HEK293 (cell line): ENCODE measurements at regions not wholly inside any gene's neighbourhood (a gene's known extent, or its start where the extent isn't known, plus 50 kb on each side); places are given as distances from the start of the nearest gene placed in this dataset.

Source experiments
- CTCF ChIA-PET: fragments of 350-600 bp; formaldehyde crosslinking; extraction: SDS; loops from one replicate; lab custom pipeline; 2021; ENCODE audit warnings: antibody characterized with exemption; lab: Yijun Ruan, JAX
- POLR2A ChIA-PET: fragments of 300-600 bp; formaldehyde crosslinking; extraction: SDS; loops from one replicate; lab custom pipeline; 2020; ENCODE audit warnings: antibody characterized with exemption, inconsistent platforms; lab: Yijun Ruan, JAX
- H3K27ac ChIP-seq: fragments of 200-500 bp; sonication (Bioruptor generic); 2 replicates; pipeline ENCODE4 v1.5.1; 2014; ENCODE audit warnings: low read depth, low read length, control low read depth, inconsistent platforms; ENCODE audit errors: extremely low read depth
- H3K36me3 ChIP-seq, 2 experiments: fragments of 200-500 bp in 1 of 2; sonication (Bioruptor generic) in 1 of 2; 1 replicate in 1 of 2; 2 replicates in 1 of 2; pipeline ENCODE4 v1.5.1; 2014 to 2017; ENCODE audit warnings: inconsistent platforms in 2 of 2, low read length in 2 of 2; ENCODE audit not compliant: control insufficient read depth in 2 of 2, insufficient read depth in 1 of 2
- H3K4me1 ChIP-seq: fragments of 200-500 bp; sonication (Bioruptor generic); 2 replicates; pipeline ENCODE4 v1.5.1; 2014; ENCODE audit warnings: mild to moderate bottlenecking, low read length, inconsistent platforms; ENCODE audit not compliant: control insufficient read depth, insufficient read depth
- H3K4me3 ChIP-seq: 2 replicates; pipeline ENCODE4 v1.5.1; 2011; ENCODE audit warnings: low read depth, mild to moderate bottlenecking, control low read depth, low read length, moderate library complexity
- H3K9me3 ChIP-seq: fragments of 200-500 bp; sonication (Bioruptor generic); 2 replicates; pipeline ENCODE4 v1.5.1; 2014; ENCODE audit warnings: low read depth, low read length, inconsistent platforms; ENCODE audit not compliant: control insufficient read depth, insufficient read depth
- EGR2 ChIP-seq: fragments of 450-650 bp; formaldehyde crosslinking; IDR thresholded peaks from 2 replicates; pipeline ENCODE4 v1.5.1; 2016; ENCODE audit warnings: low read depth, missing biosample characterization, missing genetic modification characterization
- MYNN ChIP-seq: fragments of 450-650 bp; formaldehyde crosslinking; IDR thresholded peaks from 2 replicates; pipeline ENCODE4 v1.5.1; 2016; ENCODE audit warnings: missing biosample characterization, missing genetic modification characterization, borderline replicate concordance
- SCRT1 ChIP-seq: fragments of 450-650 bp; formaldehyde crosslinking; IDR thresholded peaks from 2 replicates; pipeline ENCODE4 v1.5.1; 2016; ENCODE audit warnings: missing biosample characterization, missing genetic modification characterization, borderline replicate concordance
- ZFP37 ChIP-seq: fragments of 450-650 bp; formaldehyde crosslinking; IDR thresholded peaks from 2 replicates; pipeline ENCODE4 v1.5.1; 2016; ENCODE audit warnings: missing biosample characterization, missing genetic modification characterization
- ZNF138 ChIP-seq: fragments of 450-650 bp; formaldehyde crosslinking; IDR thresholded peaks from 2 replicates; pipeline ENCODE4 v1.5.1; 2016; ENCODE audit warnings: missing biosample characterization, missing genetic modification characterization, borderline replicate concordance
- ZNF146 ChIP-seq: fragments of 450-650 bp; formaldehyde crosslinking; IDR thresholded peaks from 2 replicates; pipeline ENCODE4 v1.5.1; 2016; ENCODE audit warnings: missing biosample characterization, missing genetic modification characterization
- ZNF18 ChIP-seq: fragments of 450-650 bp; formaldehyde crosslinking; IDR thresholded peaks from 2 replicates; pipeline ENCODE4 v1.5.1; 2016; ENCODE audit warnings: missing biosample characterization, missing genetic modification characterization
- ZNF335 ChIP-seq: fragments of 450-650 bp; formaldehyde crosslinking; conservative IDR thresholded peaks from 2 replicates; pipeline ENCODE4 v1.5.1; 2016; ENCODE audit warnings: missing biosample characterization, missing genetic modification characterization
- ZNF558 ChIP-seq: fragments of 450-650 bp; formaldehyde crosslinking; IDR thresholded peaks from 2 replicates; pipeline ENCODE4 v1.5.1; 2016; ENCODE audit warnings: missing biosample characterization, missing genetic modification characterization
- ZNF654 ChIP-seq: fragments of 450-650 bp; formaldehyde crosslinking; IDR thresholded peaks from 2 replicates; pipeline ENCODE4 v1.5.1; 2016; ENCODE audit warnings: low read depth, missing biosample characterization, missing genetic modification characterization
- ZNF660 ChIP-seq: fragments of 450-650 bp; IDR thresholded peaks from 2 replicates; pipeline ENCODE4 v1.5.1; 2018; ENCODE audit warnings: missing biosample characterization, mild to moderate bottlenecking, missing genetic modification characterization
- ZNF664 ChIP-seq: fragments of 450-650 bp; formaldehyde crosslinking; IDR thresholded peaks from 2 replicates; pipeline ENCODE4 v1.5.1; 2016; ENCODE audit warnings: missing biosample characterization, missing genetic modification characterization
- ZNF776 ChIP-seq: fragments of 450-650 bp; formaldehyde crosslinking; IDR thresholded peaks from 2 replicates; pipeline ENCODE4 v1.5.0; 2017; ENCODE audit warnings: missing biosample characterization, missing genetic modification characterization, borderline replicate concordance
- TF ChIP-seq, protein P1 (sequence below): fragments of 450-650 bp; formaldehyde crosslinking; IDR thresholded peaks from 2 replicates; pipeline ENCODE4 v1.5.1; 2016; ENCODE audit warnings: missing biosample characterization, missing genetic modification characterization
- TF ChIP-seq, protein P2 (sequence below): fragments of 450-650 bp; formaldehyde crosslinking; IDR thresholded peaks from 2 replicates; pipeline ENCODE4 v1.5.1; 2016; ENCODE audit warnings: missing biosample characterization, missing genetic modification characterization, low read depth
- TF ChIP-seq, protein P3 (sequence below): fragments of 450-650 bp; IDR thresholded peaks from 2 replicates; pipeline ENCODE4 v1.5.1; 2018; ENCODE audit warnings: missing biosample characterization, mild to moderate bottlenecking, missing genetic modification characterization
- TF ChIP-seq, protein P4 (sequence below): fragments of 450-650 bp; formaldehyde crosslinking; optimal IDR thresholded peaks from 2 replicates; pipeline ENCODE3; 2016; ENCODE audit warnings: missing biosample characterization, mild to moderate bottlenecking, missing genetic modification characterization
- TF ChIP-seq, protein P5 (sequence below): fragments of 450-650 bp; formaldehyde crosslinking; IDR thresholded peaks from 2 replicates; pipeline ENCODE4 v1.5.1; 2016; ENCODE audit warnings: missing biosample characterization, missing genetic modification characterization

DNA sequence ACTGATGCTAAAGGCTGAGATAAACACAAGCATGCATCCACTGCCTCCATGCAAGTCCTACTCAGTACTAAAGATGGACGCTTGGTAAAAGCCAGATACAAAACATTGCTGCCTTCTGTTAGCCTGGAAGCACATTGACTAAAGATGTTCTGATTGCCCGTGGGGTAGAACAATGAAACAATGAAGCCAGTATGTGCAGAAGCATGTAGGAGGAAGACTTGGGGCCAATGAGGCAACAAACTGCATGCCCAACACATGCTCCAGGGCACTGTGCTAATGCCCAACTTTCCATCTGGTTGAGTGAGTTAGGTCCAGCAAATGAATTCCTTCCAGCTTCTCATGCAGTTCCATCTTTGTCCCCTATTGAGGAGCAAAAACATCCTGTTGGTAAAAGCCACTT lies 1245.5 kb downstream of the GATA3 start (continued):
- TF ChIP-seq ZFP37 (tag by site-specific recombination) (no peak), ZNF146 (tag by site-specific recombination) (no peak), ZNF558 (no peak), EGR2 (tag by site-specific recombination) (no peak), MYNN (tag by site-specific recombination) (no peak)
- TF ChIP-seq, protein P1, sequence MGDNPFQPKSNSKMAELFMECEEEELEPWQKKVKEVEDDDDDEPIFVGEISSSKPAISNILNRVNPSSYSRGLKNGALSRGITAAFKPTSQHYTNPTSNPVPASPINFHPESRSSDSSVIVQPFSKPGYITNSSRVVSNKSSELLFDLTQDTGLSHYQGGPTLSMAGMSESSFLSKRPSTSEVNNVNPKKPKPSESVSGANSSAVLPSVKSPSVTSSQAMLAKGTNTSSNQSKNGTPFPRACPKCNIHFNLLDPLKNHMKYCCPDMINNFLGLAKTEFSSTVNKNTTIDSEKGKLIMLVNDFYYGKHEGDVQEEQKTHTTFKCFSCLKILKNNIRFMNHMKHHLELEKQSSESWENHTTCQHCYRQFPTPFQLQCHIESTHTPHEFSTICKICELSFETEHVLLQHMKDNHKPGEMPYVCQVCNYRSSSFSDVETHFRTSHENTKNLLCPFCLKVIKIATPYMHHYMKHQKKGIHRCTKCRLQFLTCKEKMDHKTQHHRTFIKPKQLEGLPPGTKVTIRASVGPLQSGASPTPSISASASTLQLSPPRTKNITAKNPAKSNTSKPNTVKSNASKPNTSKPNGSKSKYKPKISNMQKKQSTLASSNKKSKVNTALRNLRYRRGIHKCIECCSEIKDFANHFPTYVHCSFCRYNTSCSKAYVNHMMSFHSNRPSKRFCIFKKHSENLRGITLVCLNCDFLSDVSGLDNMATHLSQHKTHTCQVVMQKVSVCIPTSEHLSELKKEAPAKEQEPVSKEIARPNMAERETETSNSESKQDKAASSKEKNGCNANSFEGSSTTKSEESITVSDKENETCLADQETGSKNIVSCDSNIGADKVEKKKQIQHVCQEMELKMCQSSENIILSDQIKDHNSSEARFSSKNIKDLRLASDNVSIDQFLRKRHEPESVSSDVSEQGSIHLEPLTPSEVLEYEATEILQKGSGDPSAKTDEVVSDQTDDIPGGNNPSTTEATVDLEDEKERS = no peak

- ChIA-PET CTCF (interaction anchor here (0.6 kb wide), 2 partner anchors 36 to 1259 kb away, joined by 3 read pairs; no protein-coding TSS in a partner anchor), POLR2A (no interaction called here)
- H3K4me1 ChIP-seq = peaks cover 5% of the 10 kb centered on the region
- TF ChIP-seq ZNF654 (tag by site-specific recombination) (peak; percentile 61), ZNF138 (tag by site-specific recombination) (no peak), ZNF664 (tag by site-specific recombination) (no peak), ZNF660 (peak; percentile 61; the same call in 1 of the 2 replicates), ZNF18 (tag by site-specific recombination) (no peak), SCRT1 (no peak)
- TF ChIP-seq, protein P2, sequence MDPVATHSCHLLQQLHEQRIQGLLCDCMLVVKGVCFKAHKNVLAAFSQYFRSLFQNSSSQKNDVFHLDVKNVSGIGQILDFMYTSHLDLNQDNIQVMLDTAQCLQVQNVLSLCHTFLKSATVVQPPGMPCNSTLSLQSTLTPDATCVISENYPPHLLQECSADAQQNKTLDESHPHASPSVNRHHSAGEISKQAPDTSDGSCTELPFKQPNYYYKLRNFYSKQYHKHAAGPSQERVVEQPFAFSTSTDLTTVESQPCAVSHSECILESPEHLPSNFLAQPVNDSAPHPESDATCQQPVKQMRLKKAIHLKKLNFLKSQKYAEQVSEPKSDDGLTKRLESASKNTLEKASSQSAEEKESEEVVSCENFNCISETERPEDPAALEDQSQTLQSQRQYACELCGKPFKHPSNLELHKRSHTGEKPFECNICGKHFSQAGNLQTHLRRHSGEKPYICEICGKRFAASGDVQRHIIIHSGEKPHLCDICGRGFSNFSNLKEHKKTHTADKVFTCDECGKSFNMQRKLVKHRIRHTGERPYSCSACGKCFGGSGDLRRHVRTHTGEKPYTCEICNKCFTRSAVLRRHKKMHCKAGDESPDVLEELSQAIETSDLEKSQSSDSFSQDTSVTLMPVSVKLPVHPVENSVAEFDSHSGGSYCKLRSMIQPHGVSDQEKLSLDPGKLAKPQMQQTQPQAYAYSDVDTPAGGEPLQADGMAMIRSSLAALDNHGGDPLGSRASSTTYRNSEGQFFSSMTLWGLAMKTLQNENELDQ (tag by site-specific recombination) = no peak
- TF ChIP-seq, all 188 proteins: peak for 2
- Histone ChIP-seq H3K9me3 (no peaks in the 10 kb centered on the region), H3K36me3 (no peaks in the 10 kb centered on the region), H3K27ac (no peak overlapping the region), H3K4me3 (no peak overlapping the region)
Measured at GRCh38 chr10:9301148-9301547, 1246.7 kb downstream of the GATA3 start.

- Histone ChIP-seq H3K4me1 (peaks cover 5% of the 10 kb centered on the region), H3K9me3 (no peaks in the 10 kb centered on the region), H3K36me3 (no peaks in the 10 kb centered on the region), H3K4me3 (no peak overlapping the region), H3K27ac (no peak overlapping the region)
- POLR2A ChIA-PET = no interaction called here
- CTCF ChIA-PET = interaction anchor here (0.6 kb wide), 2 partner anchors 36 to 1260 kb away, joined by 3 read pairs; no protein-coding TSS in a partner anchor
- TF ChIP-seq ZNF776 (tag by site-specific recombination) (no peak), ZNF335 (tag by site-specific recombination) (no peak)
- TF ChIP-seq, protein P3, sequence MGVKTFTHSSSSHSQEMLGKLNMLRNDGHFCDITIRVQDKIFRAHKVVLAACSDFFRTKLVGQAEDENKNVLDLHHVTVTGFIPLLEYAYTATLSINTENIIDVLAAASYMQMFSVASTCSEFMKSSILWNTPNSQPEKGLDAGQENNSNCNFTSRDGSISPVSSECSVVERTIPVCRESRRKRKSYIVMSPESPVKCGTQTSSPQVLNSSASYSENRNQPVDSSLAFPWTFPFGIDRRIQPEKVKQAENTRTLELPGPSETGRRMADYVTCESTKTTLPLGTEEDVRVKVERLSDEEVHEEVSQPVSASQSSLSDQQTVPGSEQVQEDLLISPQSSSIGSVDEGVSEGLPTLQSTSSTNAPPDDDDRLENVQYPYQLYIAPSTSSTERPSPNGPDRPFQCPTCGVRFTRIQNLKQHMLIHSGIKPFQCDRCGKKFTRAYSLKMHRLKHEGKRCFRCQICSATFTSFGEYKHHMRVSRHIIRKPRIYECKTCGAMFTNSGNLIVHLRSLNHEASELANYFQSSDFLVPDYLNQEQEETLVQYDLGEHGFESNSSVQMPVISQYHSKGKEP (tag by site-specific recombination) = peak; percentile 77
- TF ChIP-seq, protein P4, sequence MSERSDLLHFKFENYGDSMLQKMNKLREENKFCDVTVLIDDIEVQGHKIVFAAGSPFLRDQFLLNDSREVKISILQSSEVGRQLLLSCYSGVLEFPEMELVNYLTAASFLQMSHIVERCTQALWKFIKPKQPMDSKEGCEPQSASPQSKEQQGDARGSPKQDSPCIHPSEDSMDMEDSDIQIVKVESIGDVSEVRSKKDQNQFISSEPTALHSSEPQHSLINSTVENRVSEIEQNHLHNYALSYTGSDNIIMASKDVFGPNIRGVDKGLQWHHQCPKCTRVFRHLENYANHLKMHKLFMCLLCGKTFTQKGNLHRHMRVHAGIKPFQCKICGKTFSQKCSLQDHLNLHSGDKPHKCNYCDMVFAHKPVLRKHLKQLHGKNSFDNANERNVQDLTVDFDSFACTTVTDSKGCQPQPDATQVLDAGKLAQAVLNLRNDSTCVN = no peak
- TF ChIP-seq, protein P5, sequence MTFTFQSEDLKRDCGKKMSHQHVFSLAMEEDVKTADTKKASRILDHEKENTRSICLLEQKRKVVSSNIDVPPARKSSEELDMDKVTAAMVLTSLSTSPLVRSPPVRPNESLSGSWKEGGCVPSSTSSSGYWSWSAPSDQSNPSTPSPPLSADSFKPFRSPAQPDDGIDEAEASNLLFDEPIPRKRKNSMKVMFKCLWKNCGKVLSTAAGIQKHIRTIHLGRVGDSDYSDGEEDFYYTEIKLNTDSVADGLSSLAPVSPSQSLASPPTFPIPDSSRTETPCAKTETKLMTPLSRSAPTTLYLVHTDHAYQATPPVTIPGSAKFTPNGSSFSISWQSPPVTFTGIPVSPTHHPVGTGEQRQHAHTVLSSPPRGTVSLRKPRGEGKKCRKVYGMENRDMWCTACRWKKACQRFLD = no peak
Measured at GRCh38 chr10:9301554-9301953, 1247.1 kb downstream of the GATA3 start.
